GM12878 (cell line): ENCODE measurements at regions not wholly inside any gene's neighbourhood (a gene's known extent, or its start where the extent isn't known, plus 50 kb on each side); places are given as distances from the start of the nearest gene placed in this dataset.

Source experiments
- BCL11A ChIP-seq: IDR thresholded peaks from 2 replicates; pipeline ENCODE4 v1.6.1; 2011; ENCODE audit warnings: low read depth, low read length
- CEBPB ChIP-seq, 2 experiments: fragments of 150-350 bp in 1 of 2; IDR thresholded peaks; 2 replicates each; pipeline ENCODE4 v1.6.1; 2012 to 2014; ENCODE audit warnings: low read depth in 2 of 2, low read length in 2 of 2, borderline replicate concordance in 1 of 2, inconsistent platforms in 1 of 2
- CTCF ChIP-seq, 3 experiments: IDR thresholded peaks in 2 of 3; conservative IDR thresholded peaks in 1 of 3; 2 replicates each; pipeline ENCODE4 v1.5.1; 2011; ENCODE audit warnings: low read depth in 3 of 3, low read length in 3 of 3, mild to moderate bottlenecking in 3 of 3, control low read depth in 2 of 3, moderate library complexity in 2 of 3, inconsistent platforms in 1 of 3, mixed read lengths in 1 of 3; ENCODE audit not compliant: control insufficient read depth in 2 of 3, insufficient read depth in 1 of 3; ENCODE audit errors: extremely low read depth in 1 of 3
- EGR1 ChIP-seq, 2 experiments: IDR thresholded peaks; 1 replicate in 1 of 2; 2 replicates in 1 of 2; pipeline ENCODE4 v1.6.1; 2011 to 2012; ENCODE audit warnings: low read depth in 2 of 2, low read length in 2 of 2, borderline replicate concordance in 1 of 2, mild to moderate bottlenecking in 1 of 2, moderate library complexity in 1 of 2
- JUNB ChIP-seq: IDR thresholded peaks from 2 replicates; pipeline ENCODE4 v1.6.1; 2016; ENCODE audit warnings: antibody characterized with exemption, mild to moderate bottlenecking
- NFIC ChIP-seq: IDR thresholded peaks from 2 replicates; pipeline ENCODE4 v1.6.1; 2012; ENCODE audit warnings: low read depth, mild to moderate bottlenecking, inconsistent platforms, low read length, moderate library complexity
- POLR2AphosphoS5 ChIP-seq: IDR thresholded peaks from 2 replicates; pipeline ENCODE4 v1.6.1; 2011; ENCODE audit warnings: mild to moderate bottlenecking, low read length, inconsistent platforms
- RB1 ChIP-seq: fragments of 450-650 bp; formaldehyde crosslinking; IDR thresholded peaks from 2 replicates; pipeline ENCODE4 v1.6.1; 2017; ENCODE audit warnings: mild to moderate bottlenecking, borderline replicate concordance
- ZBTB11 ChIP-seq: fragments of 450-650 bp; formaldehyde crosslinking; IDR thresholded peaks from 2 replicates; pipeline ENCODE4 v1.5.0; 2022; ENCODE audit warnings: mild to moderate bottlenecking, missing genetic modification characterization

- TF ChIP-seq CTCF (IDR thresholded peaks at IDR 0.05 in 2 of 3, conservative IDR thresholded peaks at IDR 0.05 in 1 of 3; ENCODE audit: control insufficient read depth in 2 of 3, extremely low read depth in 1 of 3, insufficient read depth in 1 of 3, low read depth in 3 of 3, low read length in 3 of 3) (no peak), ZBTB11 (CRISPR knock-in tag) (no peak), CEBPB (IDR thresholded peaks at IDR 0.05; ENCODE audit: borderline replicate concordance in 1 of 2, low read depth in 2 of 2, low read length in 2 of 2) (no peak), JUNB (no peak), POLR2AphosphoS5 (no peak), EGR1 (IDR thresholded peaks at IDR 0.05; ENCODE audit: borderline replicate concordance in 1 of 2, low read depth in 2 of 2, low read length in 2 of 2) (no peak), NFIC (no peak), RB1 (no peak), BCL11A (peak; percentile 77; the same call in 1 of the 2 replicates)
Observed at GRCh38 chr3:78434801-78435200, 1333.0 kb downstream of the ROBO1 start.
